Upper lobe of right lung (tissue), 1 donor: ENCODE measurements at regions not wholly inside any gene's neighbourhood (a gene's known extent, or its start where the extent isn't known, plus 50 kb on each side); places are given as distances from the start of the nearest gene placed in this dataset.

Experiments
- ATAC-seq: fragments of 200-7000 bp; cut with Tn5 transposase; one replicate; pipeline ENCODE4 v1.9.1; 2020; ENCODE audit warnings: mild to moderate bottlenecking, moderate library complexity
- DNase-seq: peaks from one replicate; pipeline ENCODE4 v3.0.0-alpha.2; 2020
- H3K27ac ChIP-seq: fragments of 200-600 bp; one replicate; pipeline ENCODE4 v1.8.0; 2022
- H3K27me3 ChIP-seq: fragments of 200-600 bp; one replicate; pipeline ENCODE4 v1.8.0; 2022; ENCODE audit warnings: mild to moderate bottlenecking
- H3K36me3 ChIP-seq: fragments of 200-600 bp; one replicate; pipeline ENCODE4 v1.8.0; 2022
- H3K4me1 ChIP-seq: fragments of 200-600 bp; one replicate; pipeline ENCODE4 v1.8.0; 2022
- H3K4me3 ChIP-seq: fragments of 200-600 bp; one replicate; pipeline ENCODE4 v1.8.0; 2022; ENCODE audit warnings: mild to moderate bottlenecking
- H3K9me3 ChIP-seq: fragments of 200-600 bp; one replicate; pipeline ENCODE4 v1.8.0; 2022
- intact Hi-C: fragments of 100-400 bp; cut with DNase I; formaldehyde crosslinking; loops from one replicate; pipeline ENCODE4 v1.11.0; 2022
- TF ChIP-seq, protein P1 (sequence below): fragments of 200-600 bp; IDR thresholded peaks from one replicate; pipeline ENCODE4 v1.8.0; 2022; ENCODE audit warnings: antibody characterized with exemption
- donor health status: DM: no; HTN: yes; CAD: no; lungs with severe emphysema.

DNA sequence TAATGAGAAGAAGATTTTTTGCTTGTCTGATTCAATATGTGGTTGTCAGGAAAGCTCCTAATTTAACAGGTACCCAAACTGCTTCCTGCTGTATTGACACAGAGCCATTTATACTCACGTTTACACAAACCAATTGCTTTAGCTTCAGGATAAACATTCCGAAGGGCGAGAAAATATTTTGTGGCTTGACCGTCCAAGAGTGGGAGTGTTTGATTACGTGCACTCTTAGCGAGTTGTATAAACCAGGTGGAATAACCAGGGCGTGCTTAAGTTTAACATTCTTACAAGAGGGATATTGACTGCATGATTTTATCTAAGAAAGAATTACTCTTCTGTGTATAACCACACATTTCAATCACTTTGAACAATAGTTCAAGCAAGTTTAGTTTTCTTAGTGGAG is 278.7 kb upstream of the TYRP1 start:
- no peaks in the 10 kb centered on the region for H3K27me3 ChIP-seq
- H3K9me3 ChIP-seq, result no peaks in the 10 kb centered on the region
- H3K36me3 ChIP-seq, result no peaks in the 10 kb centered on the region
- intact Hi-C loops, result no loop called here
- DNase-seq (no peak), ATAC-seq (peak; percentile 67)
- no peaks in the 10 kb centered on the region for H3K4me1 ChIP-seq
- TF ChIP-seq, protein P1, sequence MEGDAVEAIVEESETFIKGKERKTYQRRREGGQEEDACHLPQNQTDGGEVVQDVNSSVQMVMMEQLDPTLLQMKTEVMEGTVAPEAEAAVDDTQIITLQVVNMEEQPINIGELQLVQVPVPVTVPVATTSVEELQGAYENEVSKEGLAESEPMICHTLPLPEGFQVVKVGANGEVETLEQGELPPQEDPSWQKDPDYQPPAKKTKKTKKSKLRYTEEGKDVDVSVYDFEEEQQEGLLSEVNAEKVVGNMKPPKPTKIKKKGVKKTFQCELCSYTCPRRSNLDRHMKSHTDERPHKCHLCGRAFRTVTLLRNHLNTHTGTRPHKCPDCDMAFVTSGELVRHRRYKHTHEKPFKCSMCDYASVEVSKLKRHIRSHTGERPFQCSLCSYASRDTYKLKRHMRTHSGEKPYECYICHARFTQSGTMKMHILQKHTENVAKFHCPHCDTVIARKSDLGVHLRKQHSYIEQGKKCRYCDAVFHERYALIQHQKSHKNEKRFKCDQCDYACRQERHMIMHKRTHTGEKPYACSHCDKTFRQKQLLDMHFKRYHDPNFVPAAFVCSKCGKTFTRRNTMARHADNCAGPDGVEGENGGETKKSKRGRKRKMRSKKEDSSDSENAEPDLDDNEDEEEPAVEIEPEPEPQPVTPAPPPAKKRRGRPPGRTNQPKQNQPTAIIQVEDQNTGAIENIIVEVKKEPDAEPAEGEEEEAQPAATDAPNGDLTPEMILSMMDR, result no peak
- H3K27ac ChIP-seq, result no peak overlapping the region
- H3K4me3 ChIP-seq, result no peak overlapping the region

GRCh38 chr9:12415361-12415760 is 277.8 kb upstream of the TYRP1 start:
- no peaks in the 10 kb centered on the region for H3K4me1 ChIP-seq
- H3K4me3 ChIP-seq, result no peak overlapping the region
- H3K9me3 ChIP-seq, result no peaks in the 10 kb centered on the region
- no peak for DNase-seq
- TF ChIP-seq, protein P1, result no peak
- no peaks in the 10 kb centered on the region for H3K36me3 ChIP-seq
- no peak for ATAC-seq
- intact Hi-C loops, result no loop called here
- H3K27ac ChIP-seq, result no peak overlapping the region
- no peaks in the 10 kb centered on the region for H3K27me3 ChIP-seq

DNA sequence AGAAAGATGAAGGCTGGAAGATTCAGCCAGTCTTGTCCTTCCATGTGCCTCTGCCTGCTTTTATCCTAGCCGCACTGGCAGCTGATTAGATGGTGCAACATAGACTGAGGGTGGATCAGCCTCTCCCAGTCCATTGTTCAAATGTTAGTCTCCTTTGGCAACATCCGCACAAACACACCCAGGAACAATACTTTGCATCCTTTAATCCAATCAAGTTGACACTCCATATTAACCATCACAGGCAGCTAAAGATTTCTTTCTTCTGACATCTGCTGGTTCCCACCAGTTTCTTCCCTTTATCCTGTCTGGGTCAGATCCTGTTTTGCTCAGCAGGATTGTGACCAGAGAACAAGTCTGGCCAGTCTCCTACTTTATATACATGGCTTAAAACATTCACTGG is 276.5 kb upstream of the TYRP1 start:
- TF ChIP-seq, protein P1, result no peak
- no peak overlapping the region for H3K4me3 ChIP-seq
- H3K9me3 ChIP-seq, result no peaks in the 10 kb centered on the region
- no peak for DNase-seq
- H3K27ac ChIP-seq, result no peak overlapping the region
- no peaks in the 10 kb centered on the region for H3K4me1 ChIP-seq
- intact Hi-C loops, result no loop called here
- ATAC-seq, result no peak
- H3K36me3 ChIP-seq, result no peaks in the 10 kb centered on the region
- no peaks in the 10 kb centered on the region for H3K27me3 ChIP-seq

- no peak overlapping the region for H3K4me3 ChIP-seq
- DNase-seq (no peak), ATAC-seq (no peak)
- H3K36me3 ChIP-seq, result no peaks in the 10 kb centered on the region
- H3K27me3 ChIP-seq, result no peaks in the 10 kb centered on the region
- TF ChIP-seq, protein P1, result no peak
- H3K9me3 ChIP-seq, result no peaks in the 10 kb centered on the region
- intact Hi-C loops, result no loop called here
- no peaks in the 10 kb centered on the region for H3K4me1 ChIP-seq
- H3K27ac ChIP-seq, result no peak overlapping the region
Observed at GRCh38 chr9:12424243-12424642, 268.9 kb upstream of the TYRP1 start.

- TF ChIP-seq, protein P1, result no peak
- no peaks in the 10 kb centered on the region for H3K4me1 ChIP-seq
- ATAC-seq, result no peak
- H3K9me3 ChIP-seq, result no peaks in the 10 kb centered on the region
- DNase-seq, result no peak
- H3K27me3 ChIP-seq, result no peaks in the 10 kb centered on the region
- H3K4me3 ChIP-seq, result no peak overlapping the region
- H3K27ac ChIP-seq, result no peak overlapping the region
- no peaks in the 10 kb centered on the region for H3K36me3 ChIP-seq
- intact Hi-C loops, result no loop called here
Observed at GRCh38 chr9:12425878-12426864, 267.0 kb upstream of the TYRP1 start.
